COLO668 (cell line): ENCODE measurements at regions not wholly inside any gene's neighbourhood (a gene's known extent, or its start where the extent isn't known, plus 50 kb on each side); places are given as distances from the start of the nearest gene placed in this dataset.
"Not testable (repeated sequence)": the region's sequence is repeated elsewhere in the genome, so short reads cannot be mapped to it uniquely, and the experiment has no call there.

ENCODE experiments used
- DNase-seq: peaks from one replicate; lab custom pipeline; 2025; ENCODE audit not compliant: unreplicated experiment; lab: John Stamatoyannopoulos, UW

GRCh38 chr14:30356438-30357202 is 202.3 kb upstream of the G2E3 start:
- no peak for DNase-seq

- DNase-seq, result no peak
These were observed 201.2 kb upstream of the G2E3 start for GRCh38 chr14:30357791-30358190.

GRCh38 chr14:30362369-30363218 is 196.4 kb upstream of the G2E3 start:
- DNase-seq, result no peak

- DNase-seq, result not testable (repeated sequence)
These were observed 195.6 kb upstream of the G2E3 start for GRCh38 chr14:30363219-30363880.

- DNase-seq, result no peak
These were observed 189.3 kb upstream of the G2E3 start for GRCh38 chr14:30369502-30370180.

- no peak for DNase-seq
These were observed 185.9 kb upstream of the G2E3 start for GRCh38 chr14:30373053-30373452.

GRCh38 chr14:30373526-30373925 is 185.4 kb upstream of the G2E3 start:
- DNase-seq, result no peak

GRCh38 chr14:30375296-30375892 is 183.6 kb upstream of the G2E3 start:
- peak; percentile 63 for DNase-seq

- DNase-seq, result no peak
These were observed 177.0 kb upstream of the G2E3 start for GRCh38 chr14:30381861-30382480.

GRCh38 chr14:30385925-30386324 is 173.0 kb upstream of the G2E3 start:
- no peak for DNase-seq

- DNase-seq, result no peak
These were observed 171.1 kb upstream of the G2E3 start for GRCh38 chr14:30387871-30388270.

- no peak for DNase-seq
These were observed 169.7 kb upstream of the G2E3 start for GRCh38 chr14:30389134-30389876.

GRCh38 chr14:30389877-30390385 is 169.0 kb upstream of the G2E3 start:
- no peak for DNase-seq

- no peak for DNase-seq
These were observed 163.9 kb upstream of the G2E3 start for GRCh38 chr14:30395065-30395464.

GRCh38 chr14:30402846-30403245 is 156.1 kb upstream of the G2E3 start:
- no peak for DNase-seq

- DNase-seq, result no peak
These were observed 155.2 kb upstream of the G2E3 start for GRCh38 chr14:30403791-30404190.

GRCh38 chr14:30409508-30410015 is 149.4 kb upstream of the G2E3 start:
- not testable (repeated sequence) for DNase-seq

- DNase-seq, result no peak
These were observed 148.0 kb upstream of the G2E3 start for GRCh38 chr14:30410986-30411385.

- DNase-seq, result not testable (repeated sequence)
These were observed 145.8 kb upstream of the G2E3 start for GRCh38 chr14:30413184-30413583.
